NOMO-1 (cell line): ENCODE measurements at regions not wholly inside any gene's neighbourhood (a gene's known extent, or its start where the extent isn't known, plus 50 kb on each side); places are given as distances from the start of the nearest gene placed in this dataset.

ENCODE experiments used
- DNase-seq, 2 experiments: peaks; one replicate each; lab custom pipeline; 2025; ENCODE audit not compliant: unreplicated experiment in 2 of 2; lab: John Stamatoyannopoulos, UW

DNA sequence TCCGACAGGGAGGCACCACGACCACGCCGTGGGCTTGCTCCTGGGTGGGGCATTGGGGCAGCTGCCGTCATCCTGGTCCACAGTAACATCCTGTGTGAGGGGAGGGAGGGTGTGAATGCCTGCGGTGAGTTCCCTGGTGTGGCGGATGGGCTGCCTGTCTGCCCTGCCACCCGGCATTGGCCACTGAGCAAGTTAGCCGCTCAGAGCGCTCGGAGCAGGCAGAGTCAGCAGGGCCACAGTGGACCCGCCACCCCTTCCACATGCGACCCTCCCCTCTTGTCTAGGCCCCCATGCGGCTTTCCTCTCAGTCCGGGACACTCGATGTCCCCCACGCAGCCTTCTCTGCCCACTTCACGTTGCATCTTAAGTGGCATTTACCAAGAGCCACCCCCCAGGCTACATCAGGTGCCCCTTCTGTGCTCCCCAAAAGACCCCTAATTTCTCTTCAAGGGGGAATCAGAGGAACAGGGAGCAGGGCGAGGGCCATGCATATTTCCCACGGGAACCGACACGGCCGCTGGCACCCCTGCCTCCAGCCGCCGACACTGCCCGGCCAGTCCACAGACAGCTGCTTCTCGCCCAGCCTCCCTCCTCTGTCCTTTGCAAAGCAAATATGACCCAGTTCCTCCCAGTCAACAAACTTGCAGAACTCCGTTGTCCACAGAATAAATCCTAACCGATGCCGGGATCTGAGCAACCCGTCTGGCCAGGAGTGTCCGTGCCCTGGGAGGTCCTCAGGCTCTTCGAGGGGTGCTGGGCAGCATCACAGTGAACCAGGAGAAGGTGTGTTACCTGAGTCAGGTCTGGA, 1482.1 kb downstream of the TBC1D22A start:
- DNase-seq, result no peak

GRCh38 chr22:48242461-48242864, 1480.0 kb downstream of the TBC1D22A start:
- no peak for DNase-seq

DNA sequence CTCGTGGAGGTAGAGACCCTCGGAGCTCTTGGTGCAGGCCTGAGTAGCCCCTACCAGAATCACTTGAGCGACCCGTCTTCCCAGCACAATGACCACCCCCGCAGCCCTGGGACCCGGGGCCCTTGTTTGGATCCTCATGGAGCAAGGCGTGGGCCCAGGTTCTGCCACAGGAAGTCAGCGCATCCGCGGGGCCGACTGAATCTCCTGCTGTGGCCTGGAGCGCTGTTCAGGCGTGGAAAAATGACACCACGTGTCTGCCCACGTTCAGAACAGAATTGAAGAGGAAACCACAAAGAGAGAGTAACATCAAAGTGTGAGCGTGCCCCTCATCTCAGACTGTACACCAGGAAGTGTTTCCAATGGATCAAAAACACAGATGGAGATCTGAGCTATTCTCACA, 1479.2 kb downstream of the TBC1D22A start:
- no peak for DNase-seq

DNA sequence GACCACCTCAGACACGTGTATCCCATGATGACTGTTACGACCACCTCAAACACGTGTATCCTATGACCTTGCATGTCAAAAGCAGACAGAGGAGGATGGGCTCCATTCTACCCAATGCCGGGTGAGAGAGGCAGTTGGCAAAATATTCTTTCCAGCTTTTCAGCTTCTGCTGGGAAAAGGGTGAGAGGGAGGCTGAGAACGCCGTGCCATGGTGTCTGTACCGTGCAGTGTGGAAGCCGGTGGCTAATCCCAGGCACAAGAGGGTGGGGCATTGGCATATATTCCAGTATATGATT, 1478.4 kb downstream of the TBC1D22A start:
- DNase-seq, result no peak

DNA sequence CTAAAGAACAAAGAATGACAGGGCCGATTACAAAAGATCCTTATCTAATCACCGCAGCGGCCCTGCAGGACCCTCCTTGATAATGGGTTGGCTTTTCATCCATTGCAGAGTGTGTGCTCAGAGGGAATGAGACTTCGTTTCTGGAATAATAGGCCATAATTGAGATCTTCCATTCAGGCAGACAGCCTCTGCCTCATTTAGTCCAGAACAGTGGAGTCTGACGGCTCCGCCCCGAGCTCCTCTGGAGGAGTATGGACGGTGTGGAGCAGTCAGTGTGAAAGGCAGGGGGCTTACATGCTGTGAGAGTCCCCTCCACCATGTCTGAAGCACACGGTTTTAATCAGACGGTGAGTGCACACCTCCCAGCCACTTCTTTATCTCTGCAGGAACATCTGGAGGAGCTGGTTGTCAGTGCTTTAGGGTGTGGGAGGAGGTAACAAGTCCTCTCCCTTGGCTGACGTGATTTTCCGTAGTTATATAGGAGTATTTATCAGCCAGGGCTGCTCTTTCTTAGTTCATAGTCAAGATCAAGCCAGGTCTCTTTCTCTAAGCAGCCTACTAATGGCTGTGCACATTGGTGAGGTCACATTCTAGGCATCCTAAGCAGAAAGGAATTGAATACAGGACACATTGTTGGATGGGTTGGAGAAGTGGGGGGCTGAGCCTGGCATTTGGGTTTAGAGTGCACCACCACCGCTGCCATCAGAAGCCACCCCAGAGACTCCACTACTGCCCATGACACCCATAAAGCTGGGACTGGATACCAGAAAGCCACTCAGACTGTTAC, 1477.9 kb downstream of the TBC1D22A start:
- no peak for DNase-seq

GRCh38 chr22:48239461-48240147, 1477.2 kb downstream of the TBC1D22A start:
- DNase-seq, result no peak

- no peak for DNase-seq
These were observed 1476.5 kb downstream of the TBC1D22A start for GRCh38 chr22:48238966-48239365.

- DNase-seq, result no peak
These were observed 1476.0 kb downstream of the TBC1D22A start for GRCh38 chr22:48238284-48238915.

- no peak for DNase-seq
These were observed 1475.2 kb downstream of the TBC1D22A start for GRCh38 chr22:48237466-48238283.

DNA sequence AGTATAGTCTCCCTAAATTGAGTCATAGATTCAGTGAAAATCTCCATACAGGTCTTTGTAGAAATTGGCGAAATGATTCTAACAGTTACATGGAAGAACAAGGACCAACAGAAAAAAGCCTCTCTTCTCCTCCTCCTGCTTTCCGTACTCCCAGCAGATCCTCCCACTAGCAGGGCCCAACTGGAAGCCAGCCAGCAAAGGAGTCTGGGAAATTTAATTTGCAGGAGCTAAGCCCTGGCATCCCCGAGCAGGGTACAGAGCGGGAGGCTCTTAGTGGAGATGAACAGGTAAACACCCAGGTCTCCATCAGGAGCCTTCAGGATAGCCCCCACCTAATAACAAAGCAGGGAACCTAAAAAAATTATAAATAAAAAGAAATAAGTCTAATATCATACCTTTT, 1473.8 kb downstream of the TBC1D22A start:
- DNase-seq, result no peak

DNA sequence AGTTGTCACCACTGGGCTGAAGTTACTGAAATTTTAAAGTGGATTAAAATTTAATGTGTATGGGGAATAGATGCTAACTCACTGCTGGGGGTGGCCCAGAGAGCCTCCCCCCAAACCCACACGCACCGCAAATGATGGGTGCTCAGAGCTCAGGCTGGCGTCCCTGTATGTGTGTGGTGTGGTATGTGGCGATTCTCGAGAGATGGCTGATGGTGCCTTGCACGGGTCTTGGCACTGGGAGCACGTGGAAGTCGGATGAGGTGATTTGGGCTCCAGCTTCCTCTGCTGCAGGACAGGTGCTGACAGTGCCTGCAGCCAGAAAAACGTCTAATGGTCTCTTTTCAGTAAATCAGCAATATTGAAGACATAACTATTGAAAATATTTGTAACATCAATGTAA, 1473.3 kb downstream of the TBC1D22A start:
- DNase-seq, result no peak

- no peak for DNase-seq
These were observed 1471.6 kb downstream of the TBC1D22A start for GRCh38 chr22:48234011-48234410.

GRCh38 chr22:48233586-48233985, 1471.1 kb downstream of the TBC1D22A start:
- no peak for DNase-seq

- DNase-seq, result no peak
These were observed 1466.0 kb downstream of the TBC1D22A start for GRCh38 chr22:48228468-48228867.

- DNase-seq, result no peak
These were observed 1465.0 kb downstream of the TBC1D22A start for GRCh38 chr22:48227341-48228018.

GRCh38 chr22:48226026-48227013, 1463.9 kb downstream of the TBC1D22A start:
- DNase-seq, result no peak

GRCh38 chr22:48224332-48224731, 1461.9 kb downstream of the TBC1D22A start:
- DNase-seq, result no peak

GRCh38 chr22:48223488-48224190, 1461.2 kb downstream of the TBC1D22A start:
- DNase-seq, result no peak
